CD14-positive monocyte (primary cell): ENCODE measurements at regions not wholly inside any gene's neighbourhood (a gene's known extent, or its start where the extent isn't known, plus 50 kb on each side); places are given as distances from the start of the nearest gene placed in this dataset.

Source experiments
- DNase-seq, 3 donors: peaks; one replicate each; pipeline ENCODE4 v3.0.0-alpha.2; 2011 to 2022
- H2AFZ ChIP-seq: 2 replicates; pipeline ENCODE4 v1.6.0; 2012; ENCODE audit warnings: mild to moderate bottlenecking, low read depth, low read length, inconsistent platforms; ENCODE audit not compliant: insufficient read depth, poor library complexity, severe bottlenecking
- H3K27ac ChIP-seq, 2 donors: 1 replicate in 1 of 2; 2 replicates in 1 of 2; pipeline ENCODE4 v1.5.1; 2012 to 2013; ENCODE audit warnings: low read length in 2 of 2, control low read depth in 1 of 2, inconsistent platforms in 1 of 2, low read depth in 1 of 2, mild to moderate bottlenecking in 1 of 2
- H3K27me3 ChIP-seq, 2 donors: one replicate each; pipeline versions ENCODE4 v1.6.0 to v1.6.1; 2011 to 2013; ENCODE audit warnings: low read length in 2 of 2; ENCODE audit not compliant: control insufficient read depth in 2 of 2, insufficient read depth in 2 of 2
- H3K36me3 ChIP-seq, 2 donors: replicated peaks in 1 of 2; 1 replicate in 1 of 2; 2 replicates in 1 of 2; pipeline versions ENCODE4 v1.5.1 to v1.6.1; 2012 to 2013; ENCODE audit warnings: low read length in 2 of 2, control low read depth in 1 of 2, inconsistent platforms in 1 of 2, mild to moderate bottlenecking in 1 of 2; ENCODE audit not compliant: insufficient read depth in 2 of 2, control insufficient read depth in 1 of 2
- H3K4me1 ChIP-seq, 2 donors: 1 replicate in 1 of 2; 2 replicates in 1 of 2; pipeline versions ENCODE4 v1.5.1 to v1.6.1; 2012 to 2013; ENCODE audit warnings: low read length in 2 of 2, control low read depth in 1 of 2, inconsistent platforms in 1 of 2, mild to moderate bottlenecking in 1 of 2, moderate library complexity in 1 of 2; ENCODE audit not compliant: insufficient read depth in 2 of 2, control insufficient read depth in 1 of 2
- H3K4me2 ChIP-seq: replicated peaks from 2 replicates; pipeline ENCODE3; 2012; ENCODE audit warnings: low read length, moderate library complexity, mild to moderate bottlenecking; ENCODE audit not compliant: poor library complexity, severe bottlenecking; ENCODE audit errors: extremely low read depth
- H3K4me3 ChIP-seq, 3 experiments: fragments of 200-600 bp in 1 of 3; sonication (generic) in 1 of 3; replicated peaks in 1 of 3; 1 replicate in 2 of 3; 2 replicates in 1 of 3; pipeline ENCODE4 v1.5.1; 2011 to 2013; ENCODE audit warnings: low read length in 3 of 3, mild to moderate bottlenecking in 3 of 3, control low read depth in 2 of 3, low read depth in 2 of 3, inconsistent platforms in 1 of 3, moderate library complexity in 1 of 3
- H3K79me2 ChIP-seq: 2 replicates; pipeline ENCODE4 v1.6.0; 2012; ENCODE audit warnings: mild to moderate bottlenecking, control low read depth, inconsistent platforms, low read length, moderate library complexity; ENCODE audit not compliant: insufficient read depth
- H3K9ac ChIP-seq: 2 replicates; pipeline ENCODE4 v1.6.0; 2017; ENCODE audit warnings: low read length, mild to moderate bottlenecking; ENCODE audit not compliant: insufficient read depth, poor library complexity, severe bottlenecking
- H3K9me3 ChIP-seq, 2 donors: replicated peaks in 1 of 2; 1 replicate in 1 of 2; 2 replicates in 1 of 2; pipeline versions ENCODE4 v1.5.1 to v1.6.1; 2012 to 2013; ENCODE audit warnings: low read length in 2 of 2, control low read depth in 1 of 2; ENCODE audit not compliant: control insufficient read depth in 1 of 2, insufficient read depth in 1 of 2
- H4K20me1 ChIP-seq: 2 replicates; pipeline ENCODE4 v1.6.0; 2012; ENCODE audit warnings: mild to moderate bottlenecking, low read length, control low read depth, moderate library complexity; ENCODE audit not compliant: insufficient read depth
- H3K27ac Mint-ChIP-seq, 7 donors: one replicate each; pipeline ENCODE4 v1.8.0; 2020; ENCODE audit warnings: mild to moderate bottlenecking in 7 of 7, mixed read lengths in 7 of 7, moderate library complexity in 6 of 7, inconsistent platforms in 2 of 7
- H3K27me3 Mint-ChIP-seq, 3 donors: one replicate each; pipeline ENCODE4 v1.8.0; 2021 to 2022; ENCODE audit warnings: low read depth in 3 of 3, mild to moderate bottlenecking in 3 of 3, mixed read lengths in 3 of 3, moderate library complexity in 3 of 3, inconsistent platforms in 1 of 3
- H3K36me3 Mint-ChIP-seq, 2 donors: one replicate each; pipeline ENCODE4 v1.8.0; 2020; ENCODE audit warnings: mixed read lengths in 2 of 2, inconsistent platforms in 1 of 2, mild to moderate bottlenecking in 1 of 2
- H3K4me1 Mint-ChIP-seq: one replicate; pipeline ENCODE4 v1.8.0; 2020; ENCODE audit warnings: mild to moderate bottlenecking, mixed read lengths
- H3K4me3 Mint-ChIP-seq, 2 donors: one replicate each; pipeline ENCODE4 v1.8.0; 2020; ENCODE audit warnings: mild to moderate bottlenecking in 2 of 2, mixed read lengths in 2 of 2, moderate library complexity in 1 of 2
- H3K9me3 Mint-ChIP-seq, 7 donors: one replicate each; pipeline ENCODE4 v1.8.0; 2020 to 2022; ENCODE audit warnings: mixed read lengths in 7 of 7, mild to moderate bottlenecking in 6 of 7, moderate library complexity in 6 of 7, inconsistent platforms in 2 of 7
- WGBS: methylation state at CpG from one replicate; pipeline ENCODE4 v1.1.5; 2013; ENCODE audit warnings: missing lambda C conversion rate; ENCODE audit not compliant: insufficient coverage; 5-methylcytosine and 5-hydroxymethylcytosine counted together
- intact Hi-C, 2 donors: fragments of 100-400 bp; cut with micrococcal nuclease; formaldehyde crosslinking; loops; one replicate each; pipeline versions ENCODE4 v1.15.0 to v1.15.1; 2023
- TF ChIP-seq, protein P1 (sequence below): fragments of 200-600 bp; IDR thresholded peaks from one replicate; pipeline ENCODE4 v1.8.0; 2022; ENCODE audit warnings: antibody characterized with exemption, mild to moderate bottlenecking

DNA sequence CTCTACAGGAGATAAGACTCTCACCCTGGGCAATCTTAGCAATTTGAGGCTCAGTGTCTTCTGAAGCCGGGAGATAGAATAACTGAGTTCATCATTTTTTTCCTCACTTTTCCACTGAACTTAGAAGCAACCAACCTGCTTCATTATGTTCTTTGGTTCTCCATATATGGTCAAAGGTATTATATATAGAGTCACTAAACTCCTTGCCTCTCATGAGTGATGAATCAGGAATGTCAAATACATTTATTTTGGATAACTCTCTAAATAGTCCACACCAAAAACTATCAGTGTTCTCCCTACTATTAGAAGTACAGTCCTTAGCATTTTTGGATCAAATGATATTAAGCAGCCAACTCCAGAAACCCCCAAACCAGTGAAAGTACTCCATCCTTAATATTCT lies 421.5 kb upstream of the EPHA5 start:
- intact Hi-C loops = no loop called here
- H3K4me2 ChIP-seq = no peak overlapping the region
- no peaks in the 10 kb centered on the region for H3K79me2 ChIP-seq
- no CpG with 5 or more reads among the region's 1 CpG for WGBS
- no peak overlapping the region for H2AFZ ChIP-seq
- H3K27ac ChIP-seq = no peak overlapping the region
- no peaks in the 10 kb centered on the region for H3K27me3 ChIP-seq
- no peaks in the 10 kb centered on the region for H3K27me3 Mint-ChIP-seq
- no peak overlapping the region for H3K4me3 Mint-ChIP-seq
- H4K20me1 ChIP-seq = no peaks in the 10 kb centered on the region
- H3K4me1 Mint-ChIP-seq = no peaks in the 10 kb centered on the region
- no peak for DNase-seq
- H3K9me3 Mint-ChIP-seq = peaks cover 0 to 27% (median 5%) of the 10 kb centered on the region in 7 donors
- no peaks in the 10 kb centered on the region for H3K36me3 Mint-ChIP-seq
- H3K9ac ChIP-seq = no peak overlapping the region
- H3K36me3 ChIP-seq = no peaks in the 10 kb centered on the region
- H3K27ac Mint-ChIP-seq = no peak overlapping the region
- H3K9me3 ChIP-seq = peaks cover 9 to 14% of the 10 kb centered on the region in 2 donors
- H3K4me1 ChIP-seq = no peaks in the 10 kb centered on the region
- TF ChIP-seq, protein P1, sequence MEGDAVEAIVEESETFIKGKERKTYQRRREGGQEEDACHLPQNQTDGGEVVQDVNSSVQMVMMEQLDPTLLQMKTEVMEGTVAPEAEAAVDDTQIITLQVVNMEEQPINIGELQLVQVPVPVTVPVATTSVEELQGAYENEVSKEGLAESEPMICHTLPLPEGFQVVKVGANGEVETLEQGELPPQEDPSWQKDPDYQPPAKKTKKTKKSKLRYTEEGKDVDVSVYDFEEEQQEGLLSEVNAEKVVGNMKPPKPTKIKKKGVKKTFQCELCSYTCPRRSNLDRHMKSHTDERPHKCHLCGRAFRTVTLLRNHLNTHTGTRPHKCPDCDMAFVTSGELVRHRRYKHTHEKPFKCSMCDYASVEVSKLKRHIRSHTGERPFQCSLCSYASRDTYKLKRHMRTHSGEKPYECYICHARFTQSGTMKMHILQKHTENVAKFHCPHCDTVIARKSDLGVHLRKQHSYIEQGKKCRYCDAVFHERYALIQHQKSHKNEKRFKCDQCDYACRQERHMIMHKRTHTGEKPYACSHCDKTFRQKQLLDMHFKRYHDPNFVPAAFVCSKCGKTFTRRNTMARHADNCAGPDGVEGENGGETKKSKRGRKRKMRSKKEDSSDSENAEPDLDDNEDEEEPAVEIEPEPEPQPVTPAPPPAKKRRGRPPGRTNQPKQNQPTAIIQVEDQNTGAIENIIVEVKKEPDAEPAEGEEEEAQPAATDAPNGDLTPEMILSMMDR = no peak
- no peak overlapping the region for H3K4me3 ChIP-seq

DNA sequence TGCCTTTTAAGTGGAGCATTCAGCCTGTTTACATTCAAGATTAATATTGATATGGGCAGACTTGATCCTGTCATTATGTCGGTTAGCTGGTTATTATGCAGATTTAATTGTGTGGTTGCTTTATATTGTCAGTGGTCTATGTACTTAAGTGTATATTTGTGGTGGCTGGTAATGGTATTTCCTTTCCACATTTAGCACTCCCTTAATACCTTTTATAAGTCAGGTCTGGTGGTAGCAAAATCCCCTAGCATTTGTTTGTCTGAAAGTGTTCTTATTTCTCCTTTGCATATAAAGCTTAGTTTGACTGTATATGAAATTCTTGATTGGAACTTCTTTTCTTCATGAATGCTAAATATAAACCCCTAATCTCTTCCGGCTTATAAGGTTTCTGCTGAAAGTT lies 403.7 kb upstream of the EPHA5 start:
- Histone ChIP-seq H4K20me1 (no peaks in the 10 kb centered on the region), H3K9me3 (peaks cover 0 to 3% of the 10 kb centered on the region in 2 donors), H3K4me2 (no peak overlapping the region), H3K9ac (no peak overlapping the region), H3K4me1 (no peaks in the 10 kb centered on the region), H3K27me3 (no peaks in the 10 kb centered on the region), H2AFZ (no peak overlapping the region), H3K4me3 (no peak overlapping the region), H3K36me3 (no peaks in the 10 kb centered on the region), H3K27ac (no peak overlapping the region), H3K79me2 (no peaks in the 10 kb centered on the region)
- intact Hi-C loops = no loop called here
- no CpG with 5 or more reads among the region's 2 CpGs for WGBS
- TF ChIP-seq, protein P1 = no peak
- no peaks in the 10 kb centered on the region for H3K27me3 Mint-ChIP-seq
- H3K36me3 Mint-ChIP-seq = no peaks in the 10 kb centered on the region
- H3K4me3 Mint-ChIP-seq = no peak overlapping the region
- DNase-seq = no peak
- no peaks in the 10 kb centered on the region for H3K4me1 Mint-ChIP-seq
- no peak overlapping the region for H3K27ac Mint-ChIP-seq
- peaks cover 0 to 7% (median 1%) of the 10 kb centered on the region in 7 donors for H3K9me3 Mint-ChIP-seq
